ENCODE measurements at regions not wholly inside any gene's neighbourhood (a gene's known extent, or its start where the extent isn't known, plus 50 kb on each side); places are given as distances from the start of the nearest gene placed in this dataset.
A peak's percentile ranks its signal among the peaks of the same experiment; 100 is the strongest.

- TF ChIP-seq CTCF (IDR thresholded peaks at IDR 0.05; ENCODE audit: insufficient read depth, low read length, poor library complexity, severe bottlenecking), result no peak
- no peaks in the 10 kb centered on the region for H3K27me3 ChIP-seq (ENCODE audit: control insufficient read depth, insufficient read depth, low read length)
- no peak for DNase-seq (ENCODE audit: low read depth)
- no peak overlapping the region for H3K4me3 ChIP-seq (ENCODE audit: low read depth, low read length)
- no peaks in the 10 kb centered on the region for H3K36me3 ChIP-seq (ENCODE audit: control insufficient read depth, insufficient read depth, low read length)
Measured at GRCh38 chr4:35138449-35138848, 1105.9 kb downstream of the ARAP2 start.

- no peak overlapping the region for H3K4me3 ChIP-seq (ENCODE audit: low read depth, low read length)
- TF ChIP-seq CTCF (IDR thresholded peaks at IDR 0.05; ENCODE audit: insufficient read depth, low read length, poor library complexity, severe bottlenecking), result no peak
- no peaks in the 10 kb centered on the region for H3K36me3 ChIP-seq (ENCODE audit: control insufficient read depth, insufficient read depth, low read length)
- no peaks in the 10 kb centered on the region for H3K27me3 ChIP-seq (ENCODE audit: control insufficient read depth, insufficient read depth, low read length)
- no peak for DNase-seq (ENCODE audit: low read depth)
Measured at GRCh38 chr4:35147761-35148160, 1096.6 kb downstream of the ARAP2 start.

GRCh38 chr4:35151816-35152572 lies 1092.3 kb downstream of the ARAP2 start:
- no peak overlapping the region for H3K4me3 ChIP-seq (ENCODE audit: low read depth, low read length)
- DNase-seq (ENCODE audit: low read depth), result no peak
- peak; percentile 39 for TF ChIP-seq CTCF (IDR thresholded peaks at IDR 0.05; ENCODE audit: insufficient read depth, low read length, poor library complexity, severe bottlenecking)
- H3K36me3 ChIP-seq (ENCODE audit: control insufficient read depth, insufficient read depth, low read length), result no peaks in the 10 kb centered on the region
- no peaks in the 10 kb centered on the region for H3K27me3 ChIP-seq (ENCODE audit: control insufficient read depth, insufficient read depth, low read length)

GRCh38 chr4:35163168-35163567 lies 1081.1 kb downstream of the ARAP2 start:
- H3K4me3 ChIP-seq (ENCODE audit: low read depth, low read length), result no peak overlapping the region
- TF ChIP-seq CTCF (IDR thresholded peaks at IDR 0.05; ENCODE audit: insufficient read depth, low read length, poor library complexity, severe bottlenecking), result no peak
- no peak for DNase-seq (ENCODE audit: low read depth)

GRCh38 chr4:35164063-35164462 lies 1080.3 kb downstream of the ARAP2 start:
- H3K4me3 ChIP-seq (ENCODE audit: low read depth, low read length), result no peak overlapping the region
- TF ChIP-seq CTCF (IDR thresholded peaks at IDR 0.05; ENCODE audit: insufficient read depth, low read length, poor library complexity, severe bottlenecking), result no peak
- DNase-seq (ENCODE audit: low read depth), result no peak
- H3K27me3 ChIP-seq (ENCODE audit: control insufficient read depth, insufficient read depth, low read length), result no peaks in the 10 kb centered on the region
- no peaks in the 10 kb centered on the region for H3K36me3 ChIP-seq (ENCODE audit: control insufficient read depth, insufficient read depth, low read length)

More at GRCh38 chr4:35163168-35163567, 1081.1 kb downstream of the ARAP2 start:
- Histone ChIP-seq H3K27me3 (ENCODE audit: control insufficient read depth, insufficient read depth, low read length) (no peaks in the 10 kb centered on the region), H3K36me3 (ENCODE audit: control insufficient read depth, insufficient read depth, low read length) (no peaks in the 10 kb centered on the region)

- no peaks in the 10 kb centered on the region for H3K36me3 ChIP-seq (ENCODE audit: control insufficient read depth, insufficient read depth, low read length)
- no peaks in the 10 kb centered on the region for H3K27me3 ChIP-seq (ENCODE audit: control insufficient read depth, insufficient read depth, low read length)
- no peak for TF ChIP-seq CTCF (IDR thresholded peaks at IDR 0.05; ENCODE audit: insufficient read depth, low read length, poor library complexity, severe bottlenecking)
- no peak for DNase-seq (ENCODE audit: low read depth)
- no peak overlapping the region for H3K4me3 ChIP-seq (ENCODE audit: low read depth, low read length)
Measured at GRCh38 chr4:35166466-35166865, 1077.8 kb downstream of the ARAP2 start.

Measured in kidney epithelial cell (primary cell).